ENCODE measurements at regions not wholly inside any gene's neighbourhood (a gene's known extent, or its start where the extent isn't known, plus 50 kb on each side); places are given as distances from the start of the nearest gene placed in this dataset.

GRCh38 chrX:51437521-51437920 lies 58.9 kb downstream of the NUDT11 start:
- no peak for DNase-seq (ENCODE audit: low spot score)
- intact Hi-C loops (cut with DNase I), result no loop called here

GRCh38 chrX:51435101-51435500 lies 61.3 kb downstream of the NUDT11 start:
- DNase-seq (ENCODE audit: low spot score), result no peak
- intact Hi-C loops (cut with DNase I), result no loop called here

GRCh38 chrX:51421972-51422597 lies 74.3 kb downstream of the NUDT11 start:
- intact Hi-C loops (cut with DNase I), result no loop called here
- DNase-seq (ENCODE audit: low spot score), result no peak

- intact Hi-C loops (cut with DNase I), result no loop called here
Observed at GRCh38 chrX:51420610-51421009, 75.8 kb downstream of the NUDT11 start.

GRCh38 chrX:51408462-51408861 lies 75.8 kb downstream of the NUDT10 start:
- intact Hi-C loops (cut with DNase I), result no loop called here

More at GRCh38 chrX:51420610-51421009, 75.8 kb downstream of the NUDT11 start:
- DNase-seq (ENCODE audit: low spot score), result no peak

GRCh38 chrX:51407520-51408409 lies 75.1 kb downstream of the NUDT10 start:
- intact Hi-C loops (cut with DNase I), result no loop called here

More at GRCh38 chrX:51408462-51408861, 75.8 kb downstream of the NUDT10 start:
- DNase-seq (ENCODE audit: low spot score), result no peak

GRCh38 chrX:51406688-51407519 lies 74.3 kb downstream of the NUDT10 start:
- intact Hi-C loops (cut with DNase I), result no loop called here
- no peak for DNase-seq (ENCODE audit: low spot score)

More at GRCh38 chrX:51407520-51408409, 75.1 kb downstream of the NUDT10 start:
- DNase-seq (ENCODE audit: low spot score), result no peak

GRCh38 chrX:51404445-51404844 lies 71.8 kb downstream of the NUDT10 start:
- intact Hi-C loops (cut with DNase I), result no loop called here
- DNase-seq (ENCODE audit: low spot score), result no peak

GRCh38 chrX:51395810-51396728 lies 63.4 kb downstream of the NUDT10 start:
- DNase-seq (ENCODE audit: low spot score), result peak; percentile 81
- intact Hi-C loops (cut with DNase I), result no loop called here

- intact Hi-C loops (cut with DNase I), result no loop called here
Observed at GRCh38 chrX:51395480-51395809, 62.8 kb downstream of the NUDT10 start.

More at GRCh38 chrX:51395480-51395809, 62.8 kb downstream of the NUDT10 start:
- DNase-seq (ENCODE audit: low spot score), result no peak
